AG04450 (cell line): ENCODE measurements at regions not wholly inside any gene's neighbourhood (a gene's known extent, or its start where the extent isn't known, plus 50 kb on each side); places are given as distances from the start of the nearest gene placed in this dataset.

ENCODE experiments used
- CTCF ChIA-PET: fragments of 300-600, 350-600 bp; formaldehyde crosslinking; extraction: SDS; loops from one replicate; lab custom pipeline; 2022; ENCODE audit warnings: antibody characterized with exemption, inconsistent platforms; lab: Charles Lee
- POLR2A ChIA-PET: fragments of 350-600 bp; formaldehyde crosslinking; extraction: SDS; loops from one replicate; lab custom pipeline; 2021; ENCODE audit warnings: antibody characterized with exemption, inconsistent platforms; lab: Yijun Ruan, JAX
- DNase-seq: peaks from one replicate; pipeline ENCODE4 v3.0.0-alpha.2; 2011; ENCODE audit warnings: low read depth, low spot score
- H3K27ac ChIP-seq: one replicate; pipeline ENCODE4 v1.5.1; 2012; ENCODE audit warnings: low read depth, low read length, control low read depth
- H3K27me3 ChIP-seq: one replicate; pipeline ENCODE4 v1.6.0; 2012; ENCODE audit warnings: low read length; ENCODE audit not compliant: control insufficient read depth, insufficient read depth
- H3K4me3 ChIP-seq: 2 replicates; pipeline ENCODE4 v1.5.1; 2011; ENCODE audit warnings: mild to moderate bottlenecking, low read depth, low read length, control low read depth
- H3K9me3 ChIP-seq: 2 replicates; pipeline ENCODE4 v1.5.1; 2012; ENCODE audit warnings: low read length; ENCODE audit not compliant: control insufficient read depth, insufficient read depth
- TF ChIP-seq, protein P1 (sequence below): IDR thresholded peaks from 2 replicates; pipeline ENCODE4 v1.5.1; 2011; ENCODE audit warnings: low read depth, low read length, control low read depth, inconsistent platforms

DNA sequence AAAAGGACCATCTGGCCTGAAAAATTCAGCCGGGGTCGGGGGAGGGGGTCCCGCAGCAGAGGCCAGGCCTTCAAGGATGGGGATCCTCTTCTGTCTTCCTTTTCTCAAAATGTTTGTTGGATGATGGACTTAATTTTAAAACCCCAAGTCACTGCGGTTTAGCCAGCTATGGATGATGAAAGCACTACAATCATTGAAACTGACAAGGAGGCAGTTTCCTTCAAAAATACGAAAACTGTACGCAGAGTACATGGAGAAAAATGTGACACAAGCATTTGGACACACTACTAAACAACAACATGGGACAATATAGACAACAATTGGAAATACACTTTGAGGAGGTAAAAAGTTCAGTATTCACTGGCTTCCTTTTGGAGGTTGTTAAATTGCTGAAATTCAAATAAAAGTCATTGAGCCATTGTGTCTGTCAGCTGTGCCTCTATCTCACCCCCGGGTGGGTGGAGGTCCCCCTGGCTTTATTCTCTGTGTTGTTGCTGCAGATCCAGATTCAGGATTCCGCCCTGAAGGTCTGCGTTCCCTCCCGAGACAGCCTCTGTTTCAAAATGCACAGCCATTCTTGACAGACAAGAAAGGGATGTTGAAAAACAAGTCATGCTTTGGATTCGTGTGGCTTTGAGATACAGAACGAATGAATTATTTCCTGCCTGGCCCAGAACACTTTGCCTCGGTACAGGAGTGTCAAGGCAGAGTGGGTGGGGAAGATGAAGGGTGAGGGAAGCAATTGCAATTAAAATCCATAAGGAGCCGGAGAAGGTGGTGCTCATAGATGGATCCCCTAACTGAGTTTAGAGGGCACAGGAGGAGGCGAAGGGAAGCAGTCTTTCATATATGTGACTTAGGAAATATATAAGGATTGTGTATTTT, 118.2 kb downstream of the TTLL2 start:
- Histone ChIP-seq H3K27ac (no peak overlapping the region), H3K9me3 (peaks cover 51% of the 10 kb centered on the region), H3K27me3 (no peaks in the 10 kb centered on the region), H3K4me3 (no peak overlapping the region)
- TF ChIP-seq, protein P1, sequence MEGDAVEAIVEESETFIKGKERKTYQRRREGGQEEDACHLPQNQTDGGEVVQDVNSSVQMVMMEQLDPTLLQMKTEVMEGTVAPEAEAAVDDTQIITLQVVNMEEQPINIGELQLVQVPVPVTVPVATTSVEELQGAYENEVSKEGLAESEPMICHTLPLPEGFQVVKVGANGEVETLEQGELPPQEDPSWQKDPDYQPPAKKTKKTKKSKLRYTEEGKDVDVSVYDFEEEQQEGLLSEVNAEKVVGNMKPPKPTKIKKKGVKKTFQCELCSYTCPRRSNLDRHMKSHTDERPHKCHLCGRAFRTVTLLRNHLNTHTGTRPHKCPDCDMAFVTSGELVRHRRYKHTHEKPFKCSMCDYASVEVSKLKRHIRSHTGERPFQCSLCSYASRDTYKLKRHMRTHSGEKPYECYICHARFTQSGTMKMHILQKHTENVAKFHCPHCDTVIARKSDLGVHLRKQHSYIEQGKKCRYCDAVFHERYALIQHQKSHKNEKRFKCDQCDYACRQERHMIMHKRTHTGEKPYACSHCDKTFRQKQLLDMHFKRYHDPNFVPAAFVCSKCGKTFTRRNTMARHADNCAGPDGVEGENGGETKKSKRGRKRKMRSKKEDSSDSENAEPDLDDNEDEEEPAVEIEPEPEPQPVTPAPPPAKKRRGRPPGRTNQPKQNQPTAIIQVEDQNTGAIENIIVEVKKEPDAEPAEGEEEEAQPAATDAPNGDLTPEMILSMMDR, result no peak
- ChIA-PET CTCF (no interaction called here), POLR2A (no interaction called here)
- no peak for DNase-seq

DNA sequence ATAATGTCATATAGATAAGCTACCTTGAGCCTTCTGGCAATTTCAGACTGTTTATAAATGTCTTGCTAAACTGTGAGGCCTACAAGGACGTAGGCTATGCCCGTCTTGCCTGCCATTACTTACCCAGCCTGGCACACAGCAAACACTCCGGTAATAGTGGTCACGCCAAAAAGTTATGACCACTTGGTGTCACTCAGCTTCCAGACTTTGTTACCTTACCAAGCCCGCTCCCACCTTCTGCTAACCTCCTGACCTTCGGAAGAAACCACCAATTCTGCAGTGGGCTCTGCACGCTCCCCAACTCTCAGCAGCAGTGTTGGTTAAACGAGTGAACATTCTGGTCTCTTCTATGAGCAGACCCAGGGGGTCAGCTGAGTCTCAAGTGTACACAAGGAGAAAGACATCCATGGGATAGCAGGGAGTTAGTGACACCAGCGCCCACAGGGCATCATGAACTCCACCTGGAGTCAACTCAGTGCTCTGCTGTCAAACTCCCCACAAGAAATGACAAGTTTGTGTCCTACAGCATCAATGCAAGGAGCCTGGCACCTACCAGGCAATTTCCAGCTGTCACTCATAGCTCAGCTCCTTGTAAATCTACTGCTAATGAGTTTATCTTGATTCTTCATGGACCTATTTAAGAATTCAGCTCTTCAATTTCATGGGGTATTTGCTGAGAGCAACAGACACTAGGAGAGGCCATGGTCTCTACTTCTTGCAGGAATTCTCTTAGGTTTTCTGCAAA, 119.9 kb downstream of the TTLL2 start:
- TF ChIP-seq, protein P1, result no peak
- peaks cover 55% of the 10 kb centered on the region for H3K9me3 ChIP-seq
- DNase-seq, result no peak
- ChIA-PET POLR2A (no interaction called here), CTCF (no interaction called here)
- H3K27ac ChIP-seq, result no peak overlapping the region
- H3K27me3 ChIP-seq, result no peaks in the 10 kb centered on the region
- no peak overlapping the region for H3K4me3 ChIP-seq

DNA sequence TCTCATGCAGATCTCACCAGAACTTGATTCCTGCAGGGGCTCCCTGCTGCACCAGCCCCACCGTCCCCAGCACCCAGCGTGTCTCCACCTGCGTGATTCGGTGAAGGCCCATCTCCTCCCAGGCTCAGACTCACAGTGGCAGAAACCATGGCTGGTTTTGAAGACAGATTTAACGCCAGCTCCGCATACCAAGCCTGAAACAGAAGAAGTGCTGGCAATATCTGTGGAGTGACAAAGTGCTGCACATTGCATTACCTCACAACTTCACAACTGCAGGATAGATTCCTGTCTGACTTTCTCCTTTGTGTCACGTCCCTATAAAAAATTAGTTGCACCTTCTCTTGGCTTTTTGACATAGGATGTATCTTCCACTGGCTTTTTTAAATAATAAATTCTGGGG, 120.7 kb downstream of the TTLL2 start:
- no peak overlapping the region for H3K27ac ChIP-seq

DNA sequence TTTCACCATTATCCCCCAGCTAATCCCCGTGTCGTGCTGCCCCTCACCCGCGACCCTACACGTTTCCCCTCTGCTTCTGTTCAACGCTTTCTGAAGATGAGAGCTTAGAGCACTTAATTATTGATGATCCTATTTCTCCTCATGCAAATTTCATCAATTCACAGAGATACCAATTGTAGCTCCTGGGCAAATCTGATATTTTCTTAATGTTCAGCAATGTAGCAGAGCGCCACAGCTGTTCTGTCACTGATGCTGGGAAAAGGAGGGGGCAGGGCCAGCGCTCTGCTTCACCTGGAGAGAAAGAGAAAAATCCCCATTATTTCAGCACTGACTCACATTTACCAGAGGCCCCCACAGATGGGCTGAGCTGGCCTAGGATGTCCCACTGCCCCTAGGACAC, 121.2 kb downstream of the TTLL2 start:
- Histone ChIP-seq H3K27me3 (no peaks in the 10 kb centered on the region), H3K4me3 (no peak overlapping the region), H3K27ac (no peak overlapping the region), H3K9me3 (peaks cover 62% of the 10 kb centered on the region)
- ChIA-PET CTCF (no interaction called here), POLR2A (no interaction called here)
- TF ChIP-seq, protein P1, result no peak
- DNase-seq, result no peak

More for the DNA sequence above, 120.7 kb downstream of the TTLL2 start:
- POLR2A ChIA-PET, result no interaction called here
- H3K27me3 ChIP-seq, result no peaks in the 10 kb centered on the region
- TF ChIP-seq, protein P1, result no peak
- DNase-seq, result no peak
- CTCF ChIA-PET, result no interaction called here
- H3K4me3 ChIP-seq, result no peak overlapping the region
- H3K9me3 ChIP-seq, result peaks cover 58% of the 10 kb centered on the region

DNA sequence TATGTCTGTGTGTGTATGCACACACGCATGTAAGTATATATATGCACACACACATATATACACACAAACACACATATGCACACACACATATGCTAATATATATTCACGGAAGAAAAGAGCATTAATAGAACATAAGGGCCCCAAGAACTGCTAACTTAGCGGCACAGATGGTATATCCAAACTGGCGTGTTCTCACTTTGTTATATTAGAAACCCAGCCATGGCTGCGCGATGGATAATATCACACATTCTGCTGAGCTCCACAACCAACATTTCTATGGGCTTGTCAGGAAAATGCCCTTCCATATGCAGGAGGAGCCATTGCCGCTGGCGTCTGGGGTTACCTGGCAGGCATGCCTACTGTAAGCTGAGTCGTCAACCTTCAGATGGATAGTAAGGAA, 122.1 kb downstream of the TTLL2 start:
- CTCF ChIA-PET, result no interaction called here

More for the DNA sequence above, 122.1 kb downstream of the TTLL2 start:
- H3K27me3 ChIP-seq, result no peaks in the 10 kb centered on the region
- TF ChIP-seq, protein P1, result no peak
- H3K4me3 ChIP-seq, result no peak overlapping the region
- no peak overlapping the region for H3K27ac ChIP-seq
- no peak for DNase-seq
- peaks cover 67% of the 10 kb centered on the region for H3K9me3 ChIP-seq
- POLR2A ChIA-PET, result no interaction called here
